ENCODE measurements at regions not wholly inside any gene's neighbourhood (a gene's known extent, or its start where the extent isn't known, plus 50 kb on each side); places are given as distances from the start of the nearest gene placed in this dataset.

DNA sequence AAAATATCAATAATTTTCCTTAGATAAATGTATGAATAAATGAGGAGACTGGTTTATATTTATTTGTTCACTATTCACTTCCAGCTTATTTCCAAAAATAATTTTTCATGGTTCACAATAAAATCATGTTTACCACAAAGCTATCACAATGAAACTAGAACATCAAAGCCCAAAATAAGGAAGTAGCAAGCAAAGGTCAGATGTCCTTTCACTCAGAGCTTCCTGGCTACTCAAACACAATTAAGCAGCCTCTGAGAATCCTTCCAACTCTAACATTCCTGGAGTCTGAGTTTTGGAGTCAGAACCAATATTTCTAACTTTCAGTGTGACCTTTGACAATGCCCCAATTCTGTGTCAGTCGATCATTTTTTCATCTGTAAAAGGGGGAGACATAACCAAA is 527.0 kb downstream of the SOX6 start:
- TF ChIP-seq POLR2A (IDR thresholded peaks at IDR 0.05; ENCODE audit: low read length), result no peak
- no peak for TF ChIP-seq GATA1 (IDR thresholded peaks at IDR 0.05; ENCODE audit: low read depth, low read length)

Measured in erythroblast (primary cell).